Right renal cortex interstitium (tissue), 3 donors: ENCODE measurements at regions not wholly inside any gene's neighbourhood (a gene's known extent, or its start where the extent isn't known, plus 50 kb on each side); places are given as distances from the start of the nearest gene placed in this dataset.
"Not testable (repeated sequence)": the region's sequence is repeated elsewhere in the genome, so short reads cannot be mapped to it uniquely, and the experiment has no call there.

Source experiments
- DNase-seq, 3 donors: peaks; one replicate each; pipeline ENCODE4 v3.0.0-alpha.2; 2013; ENCODE audit warnings: low read depth in 3 of 3, low spot score in 2 of 3

GRCh38 chr15:81783586-81783985 is 262.2 kb downstream of the MEX3B start:
- DNase-seq = no peak

GRCh38 chr15:81783076-81783475 is 262.7 kb downstream of the MEX3B start:
- no peak for DNase-seq

GRCh38 chr15:81781395-81781794 is 264.4 kb downstream of the MEX3B start:
- DNase-seq = no peak

GRCh38 chr15:81780966-81781365 is 264.9 kb downstream of the MEX3B start:
- DNase-seq = no peak

- no peak for DNase-seq
These were observed 266.6 kb downstream of the MEX3B start for GRCh38 chr15:81779181-81779580.

- DNase-seq = no peak
These were observed 268.3 kb downstream of the MEX3B start for GRCh38 chr15:81777546-81777945.

- no peak for DNase-seq
These were observed 268.8 kb downstream of the MEX3B start for GRCh38 chr15:81776976-81777375.

GRCh38 chr15:81775779-81776178 is 270.0 kb downstream of the MEX3B start:
- not testable (repeated sequence) for DNase-seq

GRCh38 chr15:81774309-81774708 is 271.5 kb downstream of the MEX3B start:
- DNase-seq = no peak

GRCh38 chr15:81768773-81769172 is 277.0 kb downstream of the MEX3B start:
- DNase-seq = no peak

GRCh38 chr15:81766829-81767475 is 278.9 kb downstream of the MEX3B start:
- no peak for DNase-seq

GRCh38 chr15:81765816-81766215 is 280.0 kb downstream of the MEX3B start:
- no peak for DNase-seq

- no peak for DNase-seq
These were observed 282.5 kb downstream of the MEX3B start for GRCh38 chr15:81763304-81763703.

- DNase-seq = no peak
These were observed 285.1 kb downstream of the MEX3B start for GRCh38 chr15:81760686-81761085.

- DNase-seq = peak in 2 of 3 donors; percentile 63 to 64
These were observed 287.0 kb downstream of the MEX3B start for GRCh38 chr15:81758818-81759284.

- DNase-seq = no peak
These were observed 290.2 kb downstream of the MEX3B start for GRCh38 chr15:81755626-81756025.

GRCh38 chr15:81754078-81754477 is 291.7 kb downstream of the MEX3B start:
- no peak for DNase-seq

- no peak for DNase-seq
These were observed 292.8 kb downstream of the MEX3B start for GRCh38 chr15:81752974-81753373.

GRCh38 chr15:81752546-81752942 is 293.3 kb downstream of the MEX3B start:
- DNase-seq = no peak

- DNase-seq = no peak
These were observed 293.8 kb downstream of the MEX3B start for GRCh38 chr15:81751816-81752545.

- DNase-seq = no peak
These were observed 294.6 kb downstream of the MEX3B start for GRCh38 chr15:81751256-81751655.

- DNase-seq = no peak
These were observed 296.0 kb downstream of the MEX3B start for GRCh38 chr15:81749716-81750375.
